ENCODE measurements at regions not wholly inside any gene's neighbourhood (a gene's known extent, or its start where the extent isn't known, plus 50 kb on each side); places are given as distances from the start of the nearest gene placed in this dataset.

DNA sequence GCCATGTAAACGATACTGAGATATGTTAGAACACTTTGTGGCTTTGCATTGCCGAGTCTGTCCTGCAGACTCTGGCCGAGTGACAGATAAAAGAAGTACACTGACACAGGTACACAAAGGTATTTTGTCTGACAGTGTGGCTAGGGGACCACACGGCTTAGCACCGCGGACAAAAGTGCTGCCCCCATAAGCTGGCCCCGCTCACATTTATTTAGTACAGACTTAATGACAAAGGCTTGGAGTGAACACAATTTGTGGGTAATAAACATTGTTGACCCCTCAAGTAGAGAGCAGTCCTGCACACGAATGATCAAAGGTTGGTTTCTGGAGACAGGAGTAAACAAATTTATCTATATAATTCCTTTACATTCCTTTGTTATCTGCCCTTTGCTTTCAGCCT, 976.8 kb downstream of the TRAM1L1 start:
- TF ChIP-seq, protein P1, sequence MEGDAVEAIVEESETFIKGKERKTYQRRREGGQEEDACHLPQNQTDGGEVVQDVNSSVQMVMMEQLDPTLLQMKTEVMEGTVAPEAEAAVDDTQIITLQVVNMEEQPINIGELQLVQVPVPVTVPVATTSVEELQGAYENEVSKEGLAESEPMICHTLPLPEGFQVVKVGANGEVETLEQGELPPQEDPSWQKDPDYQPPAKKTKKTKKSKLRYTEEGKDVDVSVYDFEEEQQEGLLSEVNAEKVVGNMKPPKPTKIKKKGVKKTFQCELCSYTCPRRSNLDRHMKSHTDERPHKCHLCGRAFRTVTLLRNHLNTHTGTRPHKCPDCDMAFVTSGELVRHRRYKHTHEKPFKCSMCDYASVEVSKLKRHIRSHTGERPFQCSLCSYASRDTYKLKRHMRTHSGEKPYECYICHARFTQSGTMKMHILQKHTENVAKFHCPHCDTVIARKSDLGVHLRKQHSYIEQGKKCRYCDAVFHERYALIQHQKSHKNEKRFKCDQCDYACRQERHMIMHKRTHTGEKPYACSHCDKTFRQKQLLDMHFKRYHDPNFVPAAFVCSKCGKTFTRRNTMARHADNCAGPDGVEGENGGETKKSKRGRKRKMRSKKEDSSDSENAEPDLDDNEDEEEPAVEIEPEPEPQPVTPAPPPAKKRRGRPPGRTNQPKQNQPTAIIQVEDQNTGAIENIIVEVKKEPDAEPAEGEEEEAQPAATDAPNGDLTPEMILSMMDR (IDR thresholded peaks at IDR 0.05; ENCODE audit: insufficient read depth, low read length): no peak
- TF ChIP-seq POLR2AphosphoS5 (IDR thresholded peaks at IDR 0.05; ENCODE audit: low read depth) (no peak), SPI1 (IDR thresholded peaks at IDR 0.05; ENCODE audit: borderline replicate concordance, low read depth) (no peak), GABPA (IDR thresholded peaks at IDR 0.05; ENCODE audit: low read depth) (no peak)

Measured in HL-60 (cell line).